ENCODE measurements at regions not wholly inside any gene's neighbourhood (a gene's known extent, or its start where the extent isn't known, plus 50 kb on each side); places are given as distances from the start of the nearest gene placed in this dataset.

GRCh38 chr5:162272417-162272816 is 204.8 kb downstream of the GABRG2 start:
- intact Hi-C loops (cut with micrococcal nuclease), result no loop called here
- ChIA-PET CTCF (no interaction called here), POLR2A (ENCODE audit: unreplicated experiment) (no interaction called here)
- no peak for TF ChIP-seq RFX5 (IDR thresholded peaks at IDR 0.05; ENCODE audit: low read depth, low read length)
- TF ChIP-seq RAD21 (IDR thresholded peaks at IDR 0.05; ENCODE audit: low read length), result no peak
- TF ChIP-seq NFE2L2 (IDR thresholded peaks at IDR 0.05; ENCODE audit: low read depth, low read length), result no peak
- TF ChIP-seq, protein P1, sequence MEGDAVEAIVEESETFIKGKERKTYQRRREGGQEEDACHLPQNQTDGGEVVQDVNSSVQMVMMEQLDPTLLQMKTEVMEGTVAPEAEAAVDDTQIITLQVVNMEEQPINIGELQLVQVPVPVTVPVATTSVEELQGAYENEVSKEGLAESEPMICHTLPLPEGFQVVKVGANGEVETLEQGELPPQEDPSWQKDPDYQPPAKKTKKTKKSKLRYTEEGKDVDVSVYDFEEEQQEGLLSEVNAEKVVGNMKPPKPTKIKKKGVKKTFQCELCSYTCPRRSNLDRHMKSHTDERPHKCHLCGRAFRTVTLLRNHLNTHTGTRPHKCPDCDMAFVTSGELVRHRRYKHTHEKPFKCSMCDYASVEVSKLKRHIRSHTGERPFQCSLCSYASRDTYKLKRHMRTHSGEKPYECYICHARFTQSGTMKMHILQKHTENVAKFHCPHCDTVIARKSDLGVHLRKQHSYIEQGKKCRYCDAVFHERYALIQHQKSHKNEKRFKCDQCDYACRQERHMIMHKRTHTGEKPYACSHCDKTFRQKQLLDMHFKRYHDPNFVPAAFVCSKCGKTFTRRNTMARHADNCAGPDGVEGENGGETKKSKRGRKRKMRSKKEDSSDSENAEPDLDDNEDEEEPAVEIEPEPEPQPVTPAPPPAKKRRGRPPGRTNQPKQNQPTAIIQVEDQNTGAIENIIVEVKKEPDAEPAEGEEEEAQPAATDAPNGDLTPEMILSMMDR (conservative IDR thresholded peaks at IDR 0.05; ENCODE audit: low read depth, low read length), result no peak
- TF ChIP-seq, protein P2, sequence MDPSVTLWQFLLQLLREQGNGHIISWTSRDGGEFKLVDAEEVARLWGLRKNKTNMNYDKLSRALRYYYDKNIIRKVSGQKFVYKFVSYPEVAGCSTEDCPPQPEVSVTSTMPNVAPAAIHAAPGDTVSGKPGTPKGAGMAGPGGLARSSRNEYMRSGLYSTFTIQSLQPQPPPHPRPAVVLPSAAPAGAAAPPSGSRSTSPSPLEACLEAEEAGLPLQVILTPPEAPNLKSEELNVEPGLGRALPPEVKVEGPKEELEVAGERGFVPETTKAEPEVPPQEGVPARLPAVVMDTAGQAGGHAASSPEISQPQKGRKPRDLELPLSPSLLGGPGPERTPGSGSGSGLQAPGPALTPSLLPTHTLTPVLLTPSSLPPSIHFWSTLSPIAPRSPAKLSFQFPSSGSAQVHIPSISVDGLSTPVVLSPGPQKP (IDR thresholded peaks at IDR 0.05; ENCODE audit: borderline replicate concordance, low read depth, low read length), result no peak
- no peak for TF ChIP-seq MXI1 (IDR thresholded peaks at IDR 0.05; ENCODE audit: borderline replicate concordance, low read depth, low read length)
- no peak for TF ChIP-seq SMC3 (IDR thresholded peaks at IDR 0.05; ENCODE audit: low read depth, low read length)
- no peak for TF ChIP-seq MAFK (IDR thresholded peaks at IDR 0.05; ENCODE audit: low read depth, low read length)
- TF ChIP-seq BHLHE40 (IDR thresholded peaks at IDR 0.05; ENCODE audit: low read depth, low read length), result no peak
- TF ChIP-seq RCOR1 (IDR thresholded peaks at IDR 0.05; ENCODE audit: insufficient replicate concordance, low read length), result no peak
- TF ChIP-seq CHD1 (IDR thresholded peaks at IDR 0.05; ENCODE audit: low read depth, low read length), result no peak
- TF ChIP-seq MAZ (IDR thresholded peaks at IDR 0.05; ENCODE audit: borderline replicate concordance, low read depth, low read length), result no peak
- TF ChIP-seq POLR2A (IDR thresholded peaks at IDR 0.05; ENCODE audit: low read depth, low read length), result no peak
- TF ChIP-seq FOS (IDR thresholded peaks at IDR 0.05; ENCODE audit: low read depth, low read length), result no peak
- TF ChIP-seq CEBPB (IDR thresholded peaks at IDR 0.05; ENCODE audit: low read depth, low read length), result no peak
- TF ChIP-seq, protein P3, sequence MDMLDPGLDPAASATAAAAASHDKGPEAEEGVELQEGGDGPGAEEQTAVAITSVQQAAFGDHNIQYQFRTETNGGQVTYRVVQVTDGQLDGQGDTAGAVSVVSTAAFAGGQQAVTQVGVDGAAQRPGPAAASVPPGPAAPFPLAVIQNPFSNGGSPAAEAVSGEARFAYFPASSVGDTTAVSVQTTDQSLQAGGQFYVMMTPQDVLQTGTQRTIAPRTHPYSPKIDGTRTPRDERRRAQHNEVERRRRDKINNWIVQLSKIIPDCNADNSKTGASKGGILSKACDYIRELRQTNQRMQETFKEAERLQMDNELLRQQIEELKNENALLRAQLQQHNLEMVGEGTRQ (IDR thresholded peaks at IDR 0.05; ENCODE audit: low read depth, low read length), result no peak
- no peaks in the 10 kb centered on the region for H3K9me1 ChIP-seq (ENCODE audit: insufficient read depth, low read length)
- no peak overlapping the region for H4K5ac ChIP-seq (ENCODE audit: low read depth, low read length)
- in situ Hi-C loops (cut with MboI; ENCODE audit: low sequenced_read_pairs), result no loop called here
- no peak overlapping the region for H3K9ac ChIP-seq (ENCODE audit: low read depth, low read length)
- H4K91ac ChIP-seq (ENCODE audit: insufficient read depth, low read depth, low read length), result no peak overlapping the region
- H2BK20ac ChIP-seq (ENCODE audit: low read depth, low read length), result no peak overlapping the region
- no peak overlapping the region for H3K4me3 ChIP-seq (ENCODE audit: insufficient read depth, low read depth, low read length)
- no peak overlapping the region for H3K18ac ChIP-seq (ENCODE audit: low read depth, low read length)
- no peak overlapping the region for H2BK5ac ChIP-seq (ENCODE audit: low read depth, low read length, poor library complexity, severe bottlenecking)
- BruUV-seq (replicated peaks), result no TSS peak
- no peaks in the 10 kb centered on the region for H3K4me1 ChIP-seq (ENCODE audit: control insufficient read depth, insufficient read depth, low read length)
- WGBS, 2 experiments (ENCODE audit: extremely low coverage in 2 of 2, insufficient read length in 1 of 2), result no CpG with 5 or more reads among the region's 1 CpG
- peaks cover 8% of the 10 kb centered on the region for H3K9me3 ChIP-seq (ENCODE audit: control insufficient read depth, insufficient read depth, low read length)
- no peak overlapping the region for H3K14ac ChIP-seq (replicated peaks; ENCODE audit: low read depth, low read length)
- no peak overlapping the region for H3K56ac ChIP-seq (ENCODE audit: extremely low read depth, insufficient read depth, low read length)
- no peak overlapping the region for H2AK5ac ChIP-seq (ENCODE audit: low read depth, low read length)
- no peaks in the 10 kb centered on the region for H3K27me3 ChIP-seq (ENCODE audit: control insufficient read depth, insufficient read depth, low read length)
- no peaks in the 10 kb centered on the region for H4K20me1 ChIP-seq (ENCODE audit: insufficient read depth, low read length)
- H3K79me1 ChIP-seq (ENCODE audit: low read depth in 1 of 2, low read length in 2 of 2), result no peaks in the 10 kb centered on the region
- no peak overlapping the region for H2AFZ ChIP-seq (replicated peaks; ENCODE audit: low read length, poor library complexity)
- H3K27ac ChIP-seq (ENCODE audit: insufficient read depth, low read length), result no peak overlapping the region
- H4K8ac ChIP-seq (ENCODE audit: low read depth in 2 of 2, low read length in 2 of 2), result no peak overlapping the region
- H3K36me3 ChIP-seq (ENCODE audit: control insufficient read depth, insufficient read depth, low read length), result no peaks in the 10 kb centered on the region
- ATAC-seq (ENCODE audit: low read depth) (no peak), DNase-seq (no peak)
- no peak overlapping the region for H2BK15ac ChIP-seq (ENCODE audit: low read depth, low read length)
- dilution Hi-C loops (cut with HindIII; ENCODE audit: low sequenced_read_pairs, unreplicated experiment), result no loop called here
- no peak overlapping the region for H3K23ac ChIP-seq (ENCODE audit: low read depth, low read length)
- H3K4me2 ChIP-seq (ENCODE audit: low read depth, low read length), result no peak overlapping the region
- no peak overlapping the region for H2BK120ac ChIP-seq (ENCODE audit: low read depth, low read length)
- no peak overlapping the region for H2AK9ac ChIP-seq (replicated peaks; ENCODE audit: low read depth, low read length, poor library complexity)
- no peak overlapping the region for H3K4ac ChIP-seq (ENCODE audit: low read depth, low read length)

Measured in IMR-90 (cell line).